GM12878 (cell line): ENCODE measurements at regions not wholly inside any gene's neighbourhood (a gene's known extent, or its start where the extent isn't known, plus 50 kb on each side); places are given as distances from the start of the nearest gene placed in this dataset.

Source experiments
- ATAC-seq: fragments of 200-7000 bp; cut with Tn5 transposase; 3 replicates; pipeline ENCODE4 v1.9.1; 2020; ENCODE audit warnings: mild to moderate bottlenecking, moderate library complexity
- BruUV-seq: library from RNA; stranded (reverse); fragments of 400-500 nt; replicated peaks from 2 replicates; lab custom pipeline; 2021; lab: Mats Ljungman, UMichigan
- CTCF ChIA-PET: fragments of 300-600 bp; sonication (Branson Sonifier 250); formaldehyde crosslinking; extraction: SDS; loops from one replicate; lab custom pipeline; 2021; ENCODE audit warnings: inconsistent platforms; lab: Yijun Ruan, JAX
- POLR2A ChIA-PET: fragments of 350-600 bp; formaldehyde crosslinking; extraction: SDS; loops from one replicate; lab custom pipeline; 2021; ENCODE audit warnings: inconsistent platforms; lab: Charles Lee
- RAD21 ChIA-PET: fragments of 300-600 bp; sonication (Branson Sonifier 250); formaldehyde crosslinking; loops from one replicate; lab custom pipeline; 2023; ENCODE audit warnings: antibody characterized with exemption; ENCODE audit not compliant: unreplicated experiment; lab: Charles Lee
- SMC1A ChIA-PET: fragments of 300-600 bp; sonication (Branson Sonifier 250); formaldehyde crosslinking; loops from one replicate; lab custom pipeline; 2023; ENCODE audit not compliant: unreplicated experiment, uncharacterized antibody; lab: Charles Lee
- DNase-seq: peaks from one replicate; pipeline ENCODE4 v3.0.0-alpha.2; 2011; ENCODE audit warnings: low read depth, low spot score
- FAIRE-seq: peaks from 3 replicates; lab custom pipeline; 2011; peaks lifted over from hg19 to GRCh38; lab: Jason Lieb, UNC
- H2AFZ ChIP-seq: 2 replicates; pipeline ENCODE4 v1.6.0; 2011; ENCODE audit warnings: low read depth, low read length, control low read depth; ENCODE audit not compliant: control insufficient read depth
- H3K27ac ChIP-seq: 2 replicates; pipeline ENCODE4 v1.5.1; 2011; ENCODE audit warnings: control low read depth; ENCODE audit not compliant: control insufficient read depth, insufficient read depth
- H3K27me3 ChIP-seq, 2 experiments: replicated peaks in 1 of 2; 2 replicates each; pipeline versions ENCODE4 v1.6.0 to v1.6.1; 2011; ENCODE audit warnings: low read length in 1 of 2; ENCODE audit not compliant: control insufficient read depth in 2 of 2, insufficient read depth in 2 of 2
- H3K36me3 ChIP-seq, 2 experiments: 2 replicates each; pipeline ENCODE4 v1.5.1; 2011; ENCODE audit warnings: low read length in 1 of 2; ENCODE audit not compliant: control insufficient read depth in 2 of 2, insufficient read depth in 2 of 2
- H3K4me1 ChIP-seq: 2 replicates; pipeline ENCODE4 v1.6.1; 2011; ENCODE audit warnings: mild to moderate bottlenecking, low read length, moderate library complexity, mixed read lengths; ENCODE audit not compliant: control insufficient read depth, insufficient read depth
- H3K4me2 ChIP-seq: 2 replicates; pipeline ENCODE4 v1.6.0; 2011; ENCODE audit warnings: control low read depth; ENCODE audit not compliant: control insufficient read depth, insufficient read depth
- H3K4me3 ChIP-seq: fragments of 200-600 bp; sonication (generic); 2 replicates; pipeline ENCODE4 v1.5.1; 2016
- H3K79me2 ChIP-seq: 2 replicates; pipeline ENCODE4 v1.6.0; 2011; ENCODE audit warnings: low read length; ENCODE audit not compliant: control insufficient read depth, insufficient read depth
- H3K9ac ChIP-seq: 2 replicates; pipeline ENCODE4 v1.8.0; 2011; ENCODE audit warnings: low read length, control low read depth, mixed read lengths; ENCODE audit not compliant: control insufficient read depth, insufficient read depth
- H3K9me3 ChIP-seq: replicated peaks from 3 replicates; pipeline ENCODE4 v1.5.1; 2011; ENCODE audit warnings: mild to moderate bottlenecking, low read length; ENCODE audit not compliant: control insufficient read depth, insufficient read depth
- H4K20me1 ChIP-seq: 2 replicates; pipeline ENCODE4 v1.6.0; 2011; ENCODE audit not compliant: control insufficient read depth, insufficient read depth
- BCL3 ChIP-seq: IDR thresholded peaks from 2 replicates; pipeline ENCODE4 v1.6.1; 2011; ENCODE audit warnings: borderline replicate concordance, low read depth, mild to moderate bottlenecking, moderate library complexity, low read length; ENCODE audit not compliant: insufficient read depth, poor library complexity, severe bottlenecking
- ESRRA ChIP-seq: IDR thresholded peaks from 2 replicates; pipeline ENCODE4 v1.6.1; 2012; ENCODE audit warnings: mild to moderate bottlenecking, low read length, improper control_type of control experiment
- EZH2 ChIP-seq: IDR thresholded peaks from 2 replicates; pipeline ENCODE4 v1.6.1; 2012; ENCODE audit warnings: low read depth, mild to moderate bottlenecking, control low read depth, inconsistent platforms, low read length, borderline replicate concordance; ENCODE audit not compliant: control insufficient read depth
- HDAC2 ChIP-seq: fragments of 200-600 bp; sonication (generic); IDR thresholded peaks from 2 replicates; pipeline ENCODE4 v1.6.1; 2017
- HDGF ChIP-seq: fragments of 450-650 bp; IDR thresholded peaks from 2 replicates; pipeline ENCODE4 v1.6.1; 2016; ENCODE audit warnings: antibody characterized with exemption
- ZBTB11 ChIP-seq: fragments of 450-650 bp; formaldehyde crosslinking; IDR thresholded peaks from 2 replicates; pipeline ENCODE4 v1.5.0; 2022; ENCODE audit warnings: mild to moderate bottlenecking, missing genetic modification characterization
- ZNF24 ChIP-seq: fragments of 450-650 bp; IDR thresholded peaks from 2 replicates; pipeline ENCODE4 v1.6.1; 2017; ENCODE audit warnings: antibody characterized with exemption, mild to moderate bottlenecking
- WGBS: methylation state at CpG from one replicate; pipeline ENCODE4 v1.1.6; 2016; ENCODE audit warnings: low lambda C conversion rate; ENCODE audit not compliant: insufficient replicate concordance, insufficient coverage; ENCODE audit errors: missing lambda C conversion rate; 5-methylcytosine and 5-hydroxymethylcytosine counted together
- in situ Hi-C: fragments of 300-500 bp; cut with MboI; formaldehyde crosslinking; loops from 9 replicates; pipeline ENCODE4 v1.14.3; 2018; ENCODE audit warnings: mixed read lengths
- intact Hi-C: fragments of 100-400 bp; cut with micrococcal nuclease; formaldehyde crosslinking; loops from one replicate; pipeline ENCODE4 v1.14.2; 2022; ENCODE audit not compliant: unreplicated experiment

GRCh38 chr18:63031375-63031774 lies 288.2 kb downstream of the BCL2 start:
- Histone ChIP-seq H3K27me3 (no peaks in the 10 kb centered on the region), H4K20me1 (no peaks in the 10 kb centered on the region), H3K79me2 (no peaks in the 10 kb centered on the region), H3K9ac (no peak overlapping the region), H3K4me2 (no peak overlapping the region), H3K4me1 (no peaks in the 10 kb centered on the region), H3K27ac (no peak overlapping the region), H3K4me3 (no peak overlapping the region), H2AFZ (no peak overlapping the region), H3K9me3 (no peaks in the 10 kb centered on the region; the same call in 2 of the 3 replicates), H3K36me3 (no peaks in the 10 kb centered on the region)
- ATAC-seq (no peak), FAIRE-seq (no peak), DNase-seq (no peak)
- ChIA-PET CTCF (no interaction called here), SMC1A (interaction anchor here (2.2 kb wide), 1 partner anchor 14 kb away, joined by 11 read pairs; no protein-coding TSS in a partner anchor), POLR2A (interaction anchor here (0.6 kb wide), 1 partner anchor 73 kb away, joined by 4 read pairs; no protein-coding TSS in a partner anchor), RAD21 (no interaction called here)
- TF ChIP-seq ZNF24 (no peak), BCL3 (no peak), HDAC2 (no peak), HDGF (no peak), EZH2 (no peak), ESRRA (no peak), ZBTB11 (CRISPR knock-in tag) (no peak)
- in situ Hi-C loops (no loop called here), intact Hi-C loops (no loop called here)
- BruUV-seq: no TSS peak
- 36% methylated on average over 1 of the region's 1 CpG for WGBS
